ENCODE measurements at regions not wholly inside any gene's neighbourhood (a gene's known extent, or its start where the extent isn't known, plus 50 kb on each side); places are given as distances from the start of the nearest gene placed in this dataset.

- ChIA-PET CTCF (no interaction called here), SMC1A (ENCODE audit: uncharacterized antibody, unreplicated experiment) (interaction anchor here (1.3 kb wide), 1 partner anchor 43 kb away, joined by 3 read pairs; no protein-coding TSS in a partner anchor), POLR2A (no interaction called here), RAD21 (ENCODE audit: unreplicated experiment) (no interaction called here)
- WGBS (ENCODE audit: insufficient coverage, insufficient replicate concordance, low lambda C conversion rate, missing lambda C conversion rate) = 74% methylated on average over 4 of the region's 4 CpGs
- H3K9ac ChIP-seq (ENCODE audit: control insufficient read depth, insufficient read depth, low read length) = no peak overlapping the region
- no peak overlapping the region for H2AFZ ChIP-seq (ENCODE audit: control insufficient read depth, low read depth, low read length)
- no peaks in the 10 kb centered on the region for H3K9me3 ChIP-seq (replicated peaks; ENCODE audit: control insufficient read depth, insufficient read depth, low read length)
- BruUV-seq (replicated peaks) = no TSS peak
- in situ Hi-C loops (cut with MboI) = no loop called here
- H4K20me1 ChIP-seq (ENCODE audit: control insufficient read depth, insufficient read depth) = no peaks in the 10 kb centered on the region
- no peaks in the 10 kb centered on the region for H3K79me2 ChIP-seq (ENCODE audit: control insufficient read depth, insufficient read depth, low read length)
- H3K4me3 ChIP-seq = no peak overlapping the region
- H3K27me3 ChIP-seq (replicated peaks in 1 of 2; ENCODE audit: control insufficient read depth in 2 of 2, insufficient read depth in 2 of 2, low read length in 1 of 2) = no peaks in the 10 kb centered on the region
- H3K27ac ChIP-seq (ENCODE audit: control insufficient read depth, insufficient read depth) = no peak overlapping the region
- intact Hi-C loops (cut with micrococcal nuclease; ENCODE audit: unreplicated experiment) = no loop called here
- ATAC-seq = no peak
- no peak overlapping the region for H3K4me2 ChIP-seq (ENCODE audit: control insufficient read depth, insufficient read depth)
- H3K36me3 ChIP-seq (ENCODE audit: control insufficient read depth in 2 of 2, insufficient read depth in 2 of 2, low read length in 1 of 2) = no peaks in the 10 kb centered on the region
- TF ChIP-seq NFYB (IDR thresholded peaks at IDR 0.05; ENCODE audit: insufficient read depth, low read depth, low read length) = no peak
- TF ChIP-seq GABPA (IDR thresholded peaks at IDR 0.05; ENCODE audit: low read depth) = no peak
- TF ChIP-seq ZBTB40 (IDR thresholded peaks at IDR 0.05; ENCODE audit: borderline replicate concordance) = no peak
- no peak for TF ChIP-seq E2F8 (IDR thresholded peaks at IDR 0.05; ENCODE audit: low read depth, partially characterized antibody)
- no peak for TF ChIP-seq ZBTB33 (IDR thresholded peaks at IDR 0.05)
- TF ChIP-seq KLF5 (IDR thresholded peaks at IDR 0.05; ENCODE audit: partially characterized antibody) = no peak
- no peak for TF ChIP-seq MYB (IDR thresholded peaks at IDR 0.05; ENCODE audit: borderline replicate concordance, low read depth, low read length)
- no peak for TF ChIP-seq MTA2 (IDR thresholded peaks at IDR 0.05; ENCODE audit: low read depth)
- TF ChIP-seq RCOR1 (conservative IDR thresholded peaks at IDR 0.05; ENCODE audit: low read depth, low read length) = no peak
- TF ChIP-seq FOXK2 (IDR thresholded peaks at IDR 0.05) = no peak
- no peak for TF ChIP-seq ZNF207 (IDR thresholded peaks at IDR 0.05; ENCODE audit: borderline replicate concordance)
- DNase-seq (ENCODE audit: low read depth, low spot score) = no peak
- FAIRE-seq = no peak
- no peaks in the 10 kb centered on the region for H3K4me1 ChIP-seq (ENCODE audit: control insufficient read depth, insufficient read depth, low read length)
Measured at GRCh38 chr12:97616946-97617345, 154.3 kb downstream of the RMST start.
